Thyroid gland (tissue), 4 donors: ENCODE measurements at regions not wholly inside any gene's neighbourhood (a gene's known extent, or its start where the extent isn't known, plus 50 kb on each side); places are given as distances from the start of the nearest gene placed in this dataset.

ENCODE experiments used
- DNase-seq, 2 donors: peaks; one replicate each; pipeline ENCODE4 v3.0.0-alpha.2; 2019
- H3K27ac ChIP-seq, 3 donors: fragments of 200-600 bp; sonication (generic); 1 replicate in 2 of 3; 2 replicates in 1 of 3; pipeline ENCODE4 v1.5.1; 2016 to 2019; ENCODE audit warnings: mild to moderate bottlenecking in 1 of 3, moderate library complexity in 1 of 3
- H3K27me3 ChIP-seq: fragments of 200-600 bp; sonication (generic); one replicate; pipeline ENCODE4 v1.5.1; 2019
- H3K36me3 ChIP-seq, 2 donors: fragments of 200-600 bp; sonication (generic); one replicate each; pipeline ENCODE4 v1.5.1; 2016 to 2019
- H3K4me1 ChIP-seq, 2 donors: fragments of 200-600 bp; sonication (generic); one replicate each; pipeline ENCODE4 v1.5.1; 2017 to 2019
- H3K4me3 ChIP-seq, 3 donors: fragments of 200-600 bp; sonication (generic); replicated peaks in 1 of 3; 1 replicate in 2 of 3; 2 replicates in 1 of 3; pipeline ENCODE4 v1.5.1; 2016; ENCODE audit warnings: mild to moderate bottlenecking in 1 of 3
- H3K9me3 ChIP-seq: fragments of 200-600 bp; sonication (generic); one replicate; pipeline ENCODE4 v1.5.1; 2017
- CTCF ChIP-seq, 6 experiments: fragments of 200-600 bp in 3 of 6; fragments of 450-650 bp in 3 of 6; sonication (generic) in 3 of 6; IDR thresholded peaks; one replicate each; pipeline ENCODE4 v1.5.1; 2016 to 2019; ENCODE audit warnings: antibody characterized with exemption in 6 of 6, mild to moderate bottlenecking in 2 of 6, inconsistent platforms in 1 of 6, moderate library complexity in 1 of 6
- POLR2A ChIP-seq, 2 donors: fragments of 450-650 bp; IDR thresholded peaks; one replicate each; pipeline ENCODE4 v1.6.1; 2017; ENCODE audit warnings: antibody characterized with exemption in 2 of 2, mild to moderate bottlenecking in 2 of 2, moderate library complexity in 1 of 2
- WGBS, 2 donors: methylation state at CpG; one replicate each; pipeline ENCODE4 v1.1.5; 2017; 5-methylcytosine and 5-hydroxymethylcytosine counted together
- intact Hi-C: fragments of 100-400 bp; cut with DNase I; formaldehyde crosslinking; loops from one replicate; pipeline ENCODE4 v1.15.1; 2023

DNA sequence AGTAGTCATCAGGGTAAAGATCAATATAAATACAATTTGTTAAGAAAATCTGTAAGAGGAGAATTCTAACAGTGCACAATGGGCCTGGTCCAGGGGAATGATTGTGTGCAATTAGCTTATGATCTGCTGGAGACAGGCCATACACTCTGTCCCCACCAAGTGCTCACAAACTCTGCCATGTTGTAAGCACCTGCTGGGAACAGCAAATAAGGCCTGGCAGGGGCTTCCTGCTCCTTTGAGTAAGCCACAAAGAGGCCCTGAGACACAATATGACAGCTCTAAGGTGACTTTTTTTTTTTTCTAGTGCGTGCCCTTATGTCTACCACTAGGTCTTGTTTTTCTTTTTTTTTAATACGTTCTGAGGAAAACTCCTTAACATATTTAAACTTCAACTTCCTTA, 866.3 kb upstream of the PCDH7 start:
- no peaks in the 10 kb centered on the region for H3K4me1 ChIP-seq
- no peaks in the 10 kb centered on the region for H3K36me3 ChIP-seq
- no peak overlapping the region for H3K4me3 ChIP-seq
- H3K27ac ChIP-seq, result no peak overlapping the region
- H3K9me3 ChIP-seq, result no peaks in the 10 kb centered on the region
- intact Hi-C loops, result no loop called here
- TF ChIP-seq CTCF (IDR thresholded peaks at IDR 0.05) (no peak), POLR2A (IDR thresholded peaks at IDR 0.05) (no peak)
- 53 to 57% methylated on average over 2 of the region's 2 CpGs for WGBS, 2 donors
- no peaks in the 10 kb centered on the region for H3K27me3 ChIP-seq
- DNase-seq, result no peak

- Histone ChIP-seq H3K27ac (no peak overlapping the region), H3K27me3 (no peaks in the 10 kb centered on the region), H3K4me3 (no peak overlapping the region), H3K9me3 (no peaks in the 10 kb centered on the region), H3K36me3 (no peaks in the 10 kb centered on the region), H3K4me1 (no peaks in the 10 kb centered on the region)
- no peak for DNase-seq
- TF ChIP-seq POLR2A (IDR thresholded peaks at IDR 0.05), result no peak
- TF ChIP-seq CTCF (IDR thresholded peaks at IDR 0.05), result no peak
- intact Hi-C loops, result no loop called here
- WGBS, 2 donors, result 82 to 88% methylated on average over 1 of the region's 1 CpG
Measured at GRCh38 chr4:29861307-29861706, 858.9 kb upstream of the PCDH7 start.

- H3K4me1 ChIP-seq, result no peaks in the 10 kb centered on the region
- no peaks in the 10 kb centered on the region for H3K27me3 ChIP-seq
- no peaks in the 10 kb centered on the region for H3K36me3 ChIP-seq
- no peak for TF ChIP-seq CTCF (IDR thresholded peaks at IDR 0.05)
- intact Hi-C loops, result no loop called here
- no peak overlapping the region for H3K4me3 ChIP-seq
- no peak overlapping the region for H3K27ac ChIP-seq
- no peaks in the 10 kb centered on the region for H3K9me3 ChIP-seq
- 38 to 41% methylated on average over 1 of the region's 1 CpG for WGBS, 2 donors
- DNase-seq, result no peak
Measured at GRCh38 chr4:29867412-29867811, 852.8 kb upstream of the PCDH7 start.

GRCh38 chr4:29900336-29900735, 819.8 kb upstream of the PCDH7 start:
- Histone ChIP-seq H3K36me3 (no peaks in the 10 kb centered on the region), H3K4me1 (no peaks in the 10 kb centered on the region), H3K4me3 (no peak overlapping the region), H3K27me3 (no peaks in the 10 kb centered on the region), H3K27ac (no peak overlapping the region), H3K9me3 (no peaks in the 10 kb centered on the region)
- TF ChIP-seq CTCF (IDR thresholded peaks at IDR 0.05) (no peak), POLR2A (IDR thresholded peaks at IDR 0.05) (no peak)
- DNase-seq, result no peak
- intact Hi-C loops, result no loop called here
- 95 to 97% methylated on average over 3 of the region's 3 CpGs for WGBS, 2 donors

DNA sequence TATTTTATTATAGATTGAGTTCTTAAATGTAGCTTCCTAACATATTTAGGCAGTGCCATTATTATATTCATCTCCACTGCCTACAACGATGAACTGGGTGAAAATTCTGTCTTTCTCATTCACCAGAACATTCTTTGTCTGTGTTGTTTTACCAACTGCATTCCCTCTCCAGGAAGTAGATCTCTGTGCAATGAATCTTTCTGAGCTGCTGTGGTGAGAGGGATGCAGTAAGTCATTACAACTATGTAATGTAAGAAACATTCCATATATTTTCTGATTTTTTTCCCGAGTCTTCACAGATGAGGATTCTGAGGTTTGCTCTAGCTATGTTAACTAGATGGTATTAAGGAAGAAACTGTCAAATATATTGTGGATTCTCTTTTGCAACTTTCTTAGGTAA, 811.9 kb upstream of the PCDH7 start:
- WGBS, 2 donors, result 81 to 87% methylated on average over 2 of the region's 2 CpGs
- TF ChIP-seq CTCF (IDR thresholded peaks at IDR 0.05), result no peak
- TF ChIP-seq POLR2A (IDR thresholded peaks at IDR 0.05), result no peak
- Histone ChIP-seq H3K4me3 (no peak overlapping the region), H3K9me3 (no peaks in the 10 kb centered on the region), H3K36me3 (no peaks in the 10 kb centered on the region), H3K27me3 (no peaks in the 10 kb centered on the region), H3K4me1 (no peaks in the 10 kb centered on the region), H3K27ac (no peak overlapping the region)
- intact Hi-C loops, result no loop called here
- DNase-seq, result no peak
